ENCODE measurements at regions not wholly inside any gene's neighbourhood (a gene's known extent, or its start where the extent isn't known, plus 50 kb on each side); places are given as distances from the start of the nearest gene placed in this dataset.

DNA sequence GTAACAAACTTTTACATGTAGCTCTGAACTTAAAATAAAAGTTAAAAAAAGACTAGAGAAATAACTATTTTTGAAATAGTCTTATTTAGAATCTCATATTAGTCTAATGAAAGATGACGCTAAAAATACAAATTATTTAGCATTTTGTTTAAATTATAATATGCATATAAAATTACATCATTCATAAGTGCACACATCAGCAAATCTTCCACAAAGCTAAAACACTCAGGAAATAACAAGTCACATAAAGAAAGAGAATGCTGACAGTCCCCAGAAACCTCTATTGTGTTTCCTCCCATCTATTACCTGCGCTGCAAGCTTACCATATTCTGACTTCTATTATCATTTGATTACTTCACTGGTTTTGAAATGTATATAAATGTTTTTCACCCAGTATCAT is 986.9 kb upstream of the SEMA6A start:
- TF ChIP-seq, protein P1, sequence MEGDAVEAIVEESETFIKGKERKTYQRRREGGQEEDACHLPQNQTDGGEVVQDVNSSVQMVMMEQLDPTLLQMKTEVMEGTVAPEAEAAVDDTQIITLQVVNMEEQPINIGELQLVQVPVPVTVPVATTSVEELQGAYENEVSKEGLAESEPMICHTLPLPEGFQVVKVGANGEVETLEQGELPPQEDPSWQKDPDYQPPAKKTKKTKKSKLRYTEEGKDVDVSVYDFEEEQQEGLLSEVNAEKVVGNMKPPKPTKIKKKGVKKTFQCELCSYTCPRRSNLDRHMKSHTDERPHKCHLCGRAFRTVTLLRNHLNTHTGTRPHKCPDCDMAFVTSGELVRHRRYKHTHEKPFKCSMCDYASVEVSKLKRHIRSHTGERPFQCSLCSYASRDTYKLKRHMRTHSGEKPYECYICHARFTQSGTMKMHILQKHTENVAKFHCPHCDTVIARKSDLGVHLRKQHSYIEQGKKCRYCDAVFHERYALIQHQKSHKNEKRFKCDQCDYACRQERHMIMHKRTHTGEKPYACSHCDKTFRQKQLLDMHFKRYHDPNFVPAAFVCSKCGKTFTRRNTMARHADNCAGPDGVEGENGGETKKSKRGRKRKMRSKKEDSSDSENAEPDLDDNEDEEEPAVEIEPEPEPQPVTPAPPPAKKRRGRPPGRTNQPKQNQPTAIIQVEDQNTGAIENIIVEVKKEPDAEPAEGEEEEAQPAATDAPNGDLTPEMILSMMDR (conservative IDR thresholded peaks at IDR 0.05) = no peak
- no peak for TF ChIP-seq EZH2 (IDR thresholded peaks at IDR 0.05; ENCODE audit: low read depth)
